ENCODE measurements at regions not wholly inside any gene's neighbourhood (a gene's known extent, or its start where the extent isn't known, plus 50 kb on each side); places are given as distances from the start of the nearest gene placed in this dataset.

GRCh38 chr10:27599546-27599945, 95.4 kb downstream of the RAB18 start:
- DNase-seq, result no peak

GRCh38 chr10:27600930-27601329, 96.8 kb downstream of the RAB18 start:
- DNase-seq, result no peak

GRCh38 chr10:27601503-27601902, 97.4 kb downstream of the RAB18 start:
- DNase-seq, result no peak

GRCh38 chr10:27601946-27602538, 97.9 kb downstream of the RAB18 start:
- DNase-seq, result no peak

- no peak for DNase-seq
Observed at GRCh38 chr10:27603104-27603503, 99.0 kb downstream of the RAB18 start.

- no peak for DNase-seq
Observed at GRCh38 chr10:27605318-27605717, 101.2 kb downstream of the RAB18 start.

- DNase-seq, result no peak
Observed at GRCh38 chr10:27607591-27607990, 103.5 kb downstream of the RAB18 start.

GRCh38 chr10:27611236-27611635, 107.1 kb downstream of the RAB18 start:
- DNase-seq, result no peak

- peak; percentile 54 for DNase-seq
Observed at GRCh38 chr10:27611744-27612550, 107.8 kb downstream of the RAB18 start.

- no peak for DNase-seq
Observed at GRCh38 chr10:27612551-27613035, 108.5 kb downstream of the RAB18 start.

- DNase-seq, result no peak
Observed at GRCh38 chr10:27614776-27615175, 110.7 kb downstream of the RAB18 start.

GRCh38 chr10:27618036-27618615, 114.0 kb downstream of the RAB18 start:
- DNase-seq, result no peak

GRCh38 chr10:27618906-27619305, 114.8 kb downstream of the RAB18 start:
- DNase-seq, result no peak

GRCh38 chr10:27619329-27619728, 115.2 kb downstream of the RAB18 start:
- DNase-seq, result no peak

GRCh38 chr10:27620430-27621397, 116.6 kb downstream of the RAB18 start:
- DNase-seq, result peak; percentile 87

- no peak for DNase-seq
Observed at GRCh38 chr10:27621461-27621860, 117.4 kb downstream of the RAB18 start.

- no peak for DNase-seq
Observed at GRCh38 chr10:27622596-27622995, 118.5 kb downstream of the RAB18 start.
